ENCODE measurements at regions not wholly inside any gene's neighbourhood (a gene's known extent, or its start where the extent isn't known, plus 50 kb on each side); places are given as distances from the start of the nearest gene placed in this dataset.

GRCh38 chr13:79833991-79834390 lies 353.0 kb downstream of the NDFIP2 start:
- no peak for DNase-seq
- H3K4me2 ChIP-seq (ENCODE audit: low read depth, low read length) = no peak overlapping the region; the same call in 1 of the 2 replicates

More at GRCh38 chr13:79833991-79834390, 353.0 kb downstream of the NDFIP2 start:
- Histone ChIP-seq H2AK5ac (ENCODE audit: low read depth, low read length) (no peak overlapping the region; the same call in 1 of the 2 replicates), H2AK9ac (replicated peaks; ENCODE audit: low read depth, low read length, poor library complexity) (no peak overlapping the region), H2AFZ (replicated peaks; ENCODE audit: low read length, poor library complexity) (no peak overlapping the region), H4K91ac (ENCODE audit: insufficient read depth, low read depth, low read length) (no peak overlapping the region), H3K4me3 (ENCODE audit: insufficient read depth, low read depth, low read length) (no peak overlapping the region), H3K23ac (ENCODE audit: low read depth, low read length) (no peak overlapping the region), H3K27me3 (ENCODE audit: control insufficient read depth, insufficient read depth, low read length) (no peaks in the 10 kb centered on the region), H4K5ac (ENCODE audit: low read depth, low read length) (no peak overlapping the region), H3K4ac (ENCODE audit: low read depth, low read length) (0 out of 2 replicates have a peak overlapping the region, but pooled peaks have one; percentile 16), H3K27ac (ENCODE audit: insufficient read depth, low read length) (no peak overlapping the region), H3K4me1 (ENCODE audit: control insufficient read depth, insufficient read depth, low read length) (peaks cover 5% of the 10 kb centered on the region), H2BK120ac (ENCODE audit: low read depth, low read length) (no peak overlapping the region), H3K79me1 (ENCODE audit: low read depth in 1 of 2, low read length in 2 of 2) (no peaks in the 10 kb centered on the region), H4K20me1 (ENCODE audit: insufficient read depth, low read length) (no peaks in the 10 kb centered on the region), H3K9me3 (ENCODE audit: control insufficient read depth, insufficient read depth, low read length) (no peaks in the 10 kb centered on the region), H3K14ac (replicated peaks; ENCODE audit: low read depth, low read length) (0 out of 2 replicates have a peak overlapping the region, but pooled peaks have one; percentile 29), H3K56ac (ENCODE audit: extremely low read depth, insufficient read depth, low read length) (no peak overlapping the region), H3K36me3 (ENCODE audit: control insufficient read depth, insufficient read depth, low read length) (no peaks in the 10 kb centered on the region), H4K8ac (ENCODE audit: low read depth in 2 of 2, low read length in 2 of 2) (no peak overlapping the region; a peak in 1 of 4 replicates), H2BK15ac (ENCODE audit: low read depth, low read length) (no peak overlapping the region), H2BK5ac (ENCODE audit: low read depth, low read length, poor library complexity, severe bottlenecking) (no peak overlapping the region), H3K9me1 (ENCODE audit: insufficient read depth, low read length) (peaks cover 2% of the 10 kb centered on the region; the same call in 1 of the 2 replicates), H3K18ac (ENCODE audit: low read depth, low read length) (no peak overlapping the region), H2BK20ac (ENCODE audit: low read depth, low read length) (no peak overlapping the region; the same call in 1 of the 2 replicates), H3K9ac (ENCODE audit: low read depth, low read length) (no peak overlapping the region)
- no peak; the same call in 1 of the 2 replicates for ATAC-seq (ENCODE audit: low read depth)
- ChIA-PET POLR2A (ENCODE audit: unreplicated experiment) (no interaction called here), CTCF (no interaction called here)
- dilution Hi-C loops (cut with HindIII; ENCODE audit: low sequenced_read_pairs, unreplicated experiment) = no loop called here
- no CpG with 5 or more reads among the region's 1 CpG for WGBS, 2 experiments (ENCODE audit: extremely low coverage in 2 of 2, insufficient read length in 1 of 2)
- in situ Hi-C loops (cut with MboI; ENCODE audit: low sequenced_read_pairs) = no loop called here
- TF ChIP-seq RAD21 (IDR thresholded peaks at IDR 0.05; ENCODE audit: low read length) (no peak), RCOR1 (IDR thresholded peaks at IDR 0.05; ENCODE audit: insufficient replicate concordance, low read length) (no peak), MAZ (IDR thresholded peaks at IDR 0.05; ENCODE audit: borderline replicate concordance, low read depth, low read length) (no peak), NFE2L2 (IDR thresholded peaks at IDR 0.05; ENCODE audit: low read depth, low read length) (no peak), FOS (IDR thresholded peaks at IDR 0.05; ENCODE audit: low read depth, low read length) (no peak), USF2 (IDR thresholded peaks at IDR 0.05; ENCODE audit: low read depth, low read length) (no peak), CEBPB (IDR thresholded peaks at IDR 0.05; ENCODE audit: low read depth, low read length) (no peak), POLR2A (IDR thresholded peaks at IDR 0.05; ENCODE audit: low read depth, low read length) (no peak), MXI1 (IDR thresholded peaks at IDR 0.05; ENCODE audit: borderline replicate concordance, low read depth, low read length) (no peak), RFX5 (IDR thresholded peaks at IDR 0.05; ENCODE audit: low read depth, low read length) (no peak), CHD1 (IDR thresholded peaks at IDR 0.05; ENCODE audit: low read depth, low read length) (no peak)
- intact Hi-C loops (cut with micrococcal nuclease) = no loop called here
- BruUV-seq (replicated peaks) = no TSS peak

All from IMR-90 (cell line).